Trophoblast cell (in vitro differentiated cells and primary cell): ENCODE measurements at regions not wholly inside any gene's neighbourhood (a gene's known extent, or its start where the extent isn't known, plus 50 kb on each side); places are given as distances from the start of the nearest gene placed in this dataset.

ENCODE experiments used
- DNase-seq, 2 donors: peaks; one replicate each; pipeline ENCODE4 v3.0.0-alpha.2; 2016
- H2AFZ ChIP-seq: 2 replicates; pipeline ENCODE4 v1.6.1; 2013; ENCODE audit warnings: low read length, moderate library complexity, mild to moderate bottlenecking; ENCODE audit not compliant: insufficient read depth, poor library complexity
- H2AK5ac ChIP-seq: 2 replicates; pipeline ENCODE4 v1.6.1; 2013; ENCODE audit warnings: mild to moderate bottlenecking, low read length
- H2BK120ac ChIP-seq: 2 replicates; pipeline ENCODE4 v1.6.1; 2013; ENCODE audit warnings: low read length, mild to moderate bottlenecking, moderate library complexity; ENCODE audit not compliant: insufficient read depth, poor library complexity
- H2BK12ac ChIP-seq: 2 replicates; pipeline ENCODE4 v1.6.1; 2013; ENCODE audit warnings: mild to moderate bottlenecking, low read length, moderate library complexity
- H2BK5ac ChIP-seq: 2 replicates; pipeline ENCODE4 v1.6.1; 2013; ENCODE audit warnings: low read length, low read depth, moderate library complexity, mild to moderate bottlenecking; ENCODE audit not compliant: poor library complexity
- H3K14ac ChIP-seq: 2 replicates; pipeline ENCODE4 v1.6.1; 2013; ENCODE audit warnings: mild to moderate bottlenecking, low read length
- H3K18ac ChIP-seq: 2 replicates; pipeline ENCODE4 v1.6.1; 2013; ENCODE audit warnings: mild to moderate bottlenecking, low read length
- H3K23ac ChIP-seq: 2 replicates; pipeline ENCODE4 v1.6.1; 2013; ENCODE audit warnings: low read length
- H3K27ac ChIP-seq: 2 replicates; pipeline ENCODE4 v1.5.1; 2013; ENCODE audit warnings: low read depth, mild to moderate bottlenecking, inconsistent platforms, low read length, moderate library complexity
- H3K27me3 ChIP-seq: 2 replicates; pipeline ENCODE4 v1.6.1; 2013; ENCODE audit warnings: inconsistent platforms, mild to moderate bottlenecking, low read length, moderate library complexity; ENCODE audit not compliant: insufficient read depth
- H3K36me3 ChIP-seq, 2 experiments: 1 replicate in 1 of 2; 2 replicates in 1 of 2; pipeline ENCODE4 v1.6.1; 2013; ENCODE audit warnings: low read length in 2 of 2, mild to moderate bottlenecking in 2 of 2, moderate library complexity in 1 of 2; ENCODE audit not compliant: insufficient read depth in 2 of 2, control insufficient read depth in 1 of 2
- H3K4ac ChIP-seq: 2 replicates; pipeline ENCODE4 v1.6.1; 2013; ENCODE audit warnings: low read depth, mild to moderate bottlenecking, low read length, moderate library complexity
- H3K4me1 ChIP-seq, 2 experiments: 1 replicate in 1 of 2; 2 replicates in 1 of 2; pipeline ENCODE4 v1.6.1; 2013; ENCODE audit warnings: low read length in 2 of 2, mild to moderate bottlenecking in 2 of 2, moderate library complexity in 1 of 2; ENCODE audit not compliant: insufficient read depth in 2 of 2, control insufficient read depth in 1 of 2
- H3K4me2 ChIP-seq: 2 replicates; pipeline ENCODE4 v1.6.1; 2013; ENCODE audit warnings: inconsistent platforms, mild to moderate bottlenecking, low read length, moderate library complexity
- H3K4me3 ChIP-seq: 2 replicates; pipeline ENCODE4 v1.5.1; 2013; ENCODE audit warnings: mild to moderate bottlenecking, low read depth, low read length, inconsistent platforms
- H3K79me1 ChIP-seq: one replicate; pipeline ENCODE4 v1.6.1; 2013; ENCODE audit warnings: low read length
- H3K79me2 ChIP-seq: 2 replicates; pipeline ENCODE4 v1.6.1; 2013; ENCODE audit warnings: low read length, mild to moderate bottlenecking; ENCODE audit not compliant: control insufficient read depth, insufficient read depth, poor library complexity
- H3K9ac ChIP-seq: 2 replicates; pipeline ENCODE4 v1.6.1; 2013; ENCODE audit warnings: mild to moderate bottlenecking, low read length
- H3K9me3 ChIP-seq: 2 replicates; pipeline ENCODE4 v1.6.1; 2013; ENCODE audit warnings: low read depth, mild to moderate bottlenecking, control low read depth, inconsistent platforms, low read length; ENCODE audit not compliant: insufficient read depth
- H4K12ac ChIP-seq: 2 replicates; pipeline ENCODE4 v1.6.1; 2013; ENCODE audit warnings: low read depth, mild to moderate bottlenecking, low read length, moderate library complexity
- H4K8ac ChIP-seq: 2 replicates; pipeline ENCODE4 v1.6.1; 2013; ENCODE audit warnings: low read depth, mild to moderate bottlenecking, low read length, moderate library complexity
- H4K91ac ChIP-seq: one replicate; pipeline ENCODE4 v1.6.1; 2013; ENCODE audit warnings: low read depth, mild to moderate bottlenecking, low read length, moderate library complexity
- WGBS: extraction: QIAGEN DNeasy Blood & Tissue Kit; methylation state at CpG from one replicate; pipeline ENCODE4 v1.1.7; 2013; ENCODE audit warnings: missing lambda C conversion rate; ENCODE audit not compliant: insufficient read length, insufficient coverage; ENCODE audit errors: extremely low coverage; 5-methylcytosine and 5-hydroxymethylcytosine counted together

DNA sequence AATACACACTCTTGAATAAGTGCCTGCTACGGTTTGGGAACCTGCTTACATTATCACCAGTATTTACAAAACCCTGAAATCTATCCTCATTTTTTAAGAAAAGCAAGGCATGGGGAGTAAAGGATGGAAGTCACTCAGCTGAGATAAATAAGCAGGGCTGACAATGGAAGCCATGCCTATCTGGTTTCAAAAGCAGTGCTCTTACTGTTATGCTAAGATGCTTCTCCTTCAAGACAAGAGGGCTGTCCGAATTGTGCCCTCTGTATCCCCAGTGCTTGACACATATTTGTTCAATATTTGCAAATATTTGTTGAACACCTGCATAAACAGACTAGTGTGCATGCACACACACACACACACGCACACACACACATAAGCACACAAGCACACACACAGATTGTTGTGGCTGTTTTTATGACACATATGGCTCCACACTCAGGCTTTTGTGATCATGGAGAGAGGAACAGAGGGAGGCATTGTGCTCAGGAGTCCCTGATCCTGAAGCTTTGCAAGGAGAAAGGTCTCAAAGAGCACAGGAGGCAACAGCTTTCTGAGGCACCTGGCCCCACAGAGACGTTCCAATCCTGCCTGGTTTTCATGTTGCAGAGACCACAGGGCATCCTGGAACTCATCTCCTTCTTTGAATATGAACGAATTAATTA, 401.6 kb upstream of the CDH11 start:
- Histone ChIP-seq H3K4ac (peak overlapping the region; percentile 23), H2AFZ (no peak overlapping the region), H3K9ac (no peak overlapping the region), H3K27me3 (no peaks in the 10 kb centered on the region), H3K4me1 (peaks cover 13 to 22% of the 10 kb centered on the region in 2 experiments), H3K14ac (peak overlapping the region; percentile 8), H3K23ac (no peak overlapping the region), H3K79me1 (peaks cover 36% of the 10 kb centered on the region), H3K36me3 (no peaks in the 10 kb centered on the region), H3K4me3 (no peak overlapping the region), H3K27ac (no peak overlapping the region), H3K9me3 (peaks cover 2% of the 10 kb centered on the region), H2AK5ac (peak overlapping the region; percentile 52), H3K79me2 (no peaks in the 10 kb centered on the region), H4K12ac (no peak overlapping the region), H3K18ac (peak overlapping the region; percentile 58), H4K8ac (no peak overlapping the region), H3K4me2 (no peak overlapping the region), H2BK12ac (peak overlapping the region; percentile 26), H2BK5ac (peak overlapping the region; percentile 83), H2BK120ac (peak overlapping the region; percentile 49), H4K91ac (peak overlapping the region; percentile 63)
- WGBS: no CpG with 5 or more reads among the region's 5 CpGs
- no peak for DNase-seq

DNA sequence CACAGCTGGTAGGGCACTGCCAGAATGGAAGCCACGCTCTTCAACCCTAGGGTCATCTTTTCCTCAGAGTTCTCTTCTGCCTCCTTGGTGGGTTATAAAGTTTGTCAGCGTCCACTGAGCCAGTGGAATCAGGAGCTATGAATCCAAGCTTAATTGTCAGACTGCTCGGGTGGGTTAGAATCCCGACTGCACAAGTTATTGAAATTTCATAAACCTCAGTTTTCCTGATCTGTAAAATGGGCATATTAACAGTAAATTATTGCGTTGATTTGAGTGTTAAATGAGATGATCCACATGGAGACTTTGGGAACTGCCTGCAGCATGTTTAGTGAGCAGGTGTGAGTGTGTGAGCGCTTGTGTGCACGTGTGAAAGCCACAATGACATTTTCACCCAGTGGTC, 400.5 kb upstream of the CDH11 start:
- Histone ChIP-seq H2BK120ac (peak overlapping the region; percentile 76), H2AK5ac (peak overlapping the region; percentile 44), H3K4me1 (peaks cover 13 to 22% of the 10 kb centered on the region in 2 experiments), H3K4me3 (no peak overlapping the region), H3K36me3 (no peaks in the 10 kb centered on the region), H3K14ac (peak overlapping the region; percentile 21), H3K27ac (peak overlapping the region; percentile 91), H3K4me2 (no peak overlapping the region), H3K79me2 (peaks cover 2% of the 10 kb centered on the region), H3K79me1 (peaks cover 37% of the 10 kb centered on the region), H3K23ac (no peak overlapping the region), H3K4ac (peak overlapping the region; percentile 12), H4K8ac (peak overlapping the region; percentile 33), H4K12ac (no peak overlapping the region), H2BK12ac (peak overlapping the region; percentile 93), H2AFZ (no peak overlapping the region), H3K9ac (no peak overlapping the region), H3K27me3 (no peaks in the 10 kb centered on the region), H3K18ac (peak overlapping the region; percentile 71), H4K91ac (peak overlapping the region; percentile 86), H2BK5ac (peak overlapping the region; percentile 88), H3K9me3 (no peaks in the 10 kb centered on the region)
- DNase-seq: no peak
- no CpG with 5 or more reads among the region's 7 CpGs for WGBS

DNA sequence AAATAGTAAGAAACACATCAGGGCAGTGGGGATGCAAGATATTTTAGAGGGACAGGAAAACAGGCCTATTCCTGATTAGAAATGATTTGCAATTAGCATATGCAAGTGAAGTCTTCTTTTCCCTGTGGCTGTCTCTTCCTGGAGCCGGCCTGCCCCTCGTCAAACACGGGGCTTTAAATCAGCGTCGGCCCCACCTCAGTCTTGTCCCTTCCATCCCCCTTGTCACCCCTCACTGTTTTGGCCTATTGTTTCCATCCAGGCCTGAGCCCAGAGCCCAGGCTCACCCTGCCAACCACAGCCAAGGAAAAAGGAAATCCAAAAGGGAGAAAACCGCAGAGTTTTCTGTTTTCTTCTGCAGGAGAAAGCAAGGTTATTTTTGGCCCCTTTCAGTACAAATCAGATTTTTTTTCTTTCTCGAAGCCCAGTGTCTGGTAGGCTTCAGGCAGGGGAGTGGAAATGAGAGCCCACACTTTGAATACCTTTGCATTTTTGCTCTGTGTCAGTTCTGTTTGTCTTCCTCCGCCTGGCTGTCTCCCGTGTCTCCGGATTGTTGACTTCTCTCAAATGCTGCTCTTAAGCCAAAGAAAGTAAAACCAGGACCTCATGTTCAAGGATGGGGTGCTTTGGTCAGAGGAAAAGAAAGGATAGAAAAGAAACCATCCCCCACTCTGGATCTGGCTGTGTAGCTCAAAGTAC, 399.9 kb upstream of the CDH11 start:
- Histone ChIP-seq H3K18ac (no peak overlapping the region), H3K9ac (no peak overlapping the region), H3K23ac (no peak overlapping the region), H3K14ac (peak overlapping the region; percentile 21), H3K79me1 (peaks cover 35% of the 10 kb centered on the region), H2AFZ (no peak overlapping the region), H3K79me2 (peaks cover 2% of the 10 kb centered on the region), H3K4me2 (no peak overlapping the region), H4K91ac (peak overlapping the region; percentile 86), H2BK12ac (peak overlapping the region; percentile 75), H3K27ac (peak overlapping the region; percentile 91), H3K27me3 (no peaks in the 10 kb centered on the region), H3K4ac (peak overlapping the region; percentile 12), H2AK5ac (no peak overlapping the region), H4K12ac (no peak overlapping the region), H3K4me1 (peaks cover 13 to 22% of the 10 kb centered on the region in 2 experiments), H2BK5ac (peak overlapping the region; percentile 88), H4K8ac (peak overlapping the region; percentile 33), H3K9me3 (no peaks in the 10 kb centered on the region), H3K4me3 (no peak overlapping the region), H2BK120ac (peak overlapping the region; percentile 76), H3K36me3 (no peaks in the 10 kb centered on the region)
- no CpG with 5 or more reads among the region's 10 CpGs for WGBS
- no peak for DNase-seq

GRCh38 chr16:65519402-65519801, 397.5 kb upstream of the CDH11 start:
- Histone ChIP-seq H4K12ac (no peak overlapping the region), H3K9me3 (no peaks in the 10 kb centered on the region), H3K4me3 (no peak overlapping the region), H3K9ac (no peak overlapping the region), H2AK5ac (no peak overlapping the region), H2AFZ (no peak overlapping the region), H2BK120ac (no peak overlapping the region), H2BK5ac (no peak overlapping the region), H3K4me2 (no peak overlapping the region), H3K36me3 (no peaks in the 10 kb centered on the region), H3K79me1 (peaks cover 33% of the 10 kb centered on the region), H3K4ac (no peak overlapping the region), H3K14ac (no peak overlapping the region), H4K91ac (no peak overlapping the region), H3K4me1 (peaks cover 7 to 17% of the 10 kb centered on the region in 2 experiments), H4K8ac (no peak overlapping the region), H2BK12ac (no peak overlapping the region), H3K23ac (no peak overlapping the region), H3K27me3 (no peaks in the 10 kb centered on the region), H3K18ac (no peak overlapping the region), H3K79me2 (peaks cover 2% of the 10 kb centered on the region), H3K27ac (no peak overlapping the region)
- no CpG with 5 or more reads among the region's 1 CpG for WGBS
- no peak for DNase-seq
